ENCODE measurements at regions not wholly inside any gene's neighbourhood (a gene's known extent, or its start where the extent isn't known, plus 50 kb on each side); places are given as distances from the start of the nearest gene placed in this dataset.

- TF ChIP-seq RERE (CRISPR knock-in tag; IDR thresholded peaks at IDR 0.05; ENCODE audit: low read depth) (peak; percentile 94), KDM6A (CRISPR knock-in tag; IDR thresholded peaks at IDR 0.05; ENCODE audit: low read depth) (peak; percentile 44; the same call in 1 of the 2 replicates), SNAPC2 (CRISPR knock-in tag; IDR thresholded peaks at IDR 0.05) (0 out of 2 replicates have a peak, but pooled peaks have one; percentile 38), HOXA3 (CRISPR knock-in tag; IDR thresholded peaks at IDR 0.05) (peak; percentile 19; the same call in 1 of the 2 replicates), NCOA2 (CRISPR knock-in tag; IDR thresholded peaks at IDR 0.05) (peak; percentile 88), SAP130 (CRISPR knock-in tag; IDR thresholded peaks at IDR 0.05; ENCODE audit: low read depth) (peak; percentile 28; the same call in 1 of the 2 replicates), RXRA (CRISPR knock-in tag; IDR thresholded peaks at IDR 0.05) (peak; percentile 20; the same call in 1 of the 2 replicates), PPARG (CRISPR knock-in tag; conservative IDR thresholded peaks at IDR 0.05) (peak; percentile 47; the same call in 1 of the 2 replicates), RCOR2 (CRISPR knock-in tag; IDR thresholded peaks at IDR 0.05) (peak; percentile 69), NFKB2 (CRISPR knock-in tag; IDR thresholded peaks at IDR 0.05; ENCODE audit: borderline replicate concordance) (no peak), HDAC2 (CRISPR knock-in tag; IDR thresholded peaks at IDR 0.05) (peak; percentile 82; the same call in 1 of the 2 replicates), ZNF121 (CRISPR knock-in tag; IDR thresholded peaks at IDR 0.05) (no peak), GATAD2A (CRISPR knock-in tag; IDR thresholded peaks at IDR 0.05) (peak; percentile 79), ZNF557 (CRISPR knock-in tag; IDR thresholded peaks at IDR 0.05) (no peak), FOXA3 (CRISPR knock-in tag; IDR thresholded peaks at IDR 0.05) (peak; percentile 95), SOX6 (IDR thresholded peaks at IDR 0.05) (no peak), SOX6 (CRISPR knock-in tag; IDR thresholded peaks at IDR 0.05) (peak; percentile 94), FOXK1 (CRISPR knock-in tag; IDR thresholded peaks at IDR 0.05; ENCODE audit: borderline replicate concordance, low read depth) (peak; percentile 47; the same call in 1 of the 2 replicates)
- TF ChIP-seq, protein P1, sequence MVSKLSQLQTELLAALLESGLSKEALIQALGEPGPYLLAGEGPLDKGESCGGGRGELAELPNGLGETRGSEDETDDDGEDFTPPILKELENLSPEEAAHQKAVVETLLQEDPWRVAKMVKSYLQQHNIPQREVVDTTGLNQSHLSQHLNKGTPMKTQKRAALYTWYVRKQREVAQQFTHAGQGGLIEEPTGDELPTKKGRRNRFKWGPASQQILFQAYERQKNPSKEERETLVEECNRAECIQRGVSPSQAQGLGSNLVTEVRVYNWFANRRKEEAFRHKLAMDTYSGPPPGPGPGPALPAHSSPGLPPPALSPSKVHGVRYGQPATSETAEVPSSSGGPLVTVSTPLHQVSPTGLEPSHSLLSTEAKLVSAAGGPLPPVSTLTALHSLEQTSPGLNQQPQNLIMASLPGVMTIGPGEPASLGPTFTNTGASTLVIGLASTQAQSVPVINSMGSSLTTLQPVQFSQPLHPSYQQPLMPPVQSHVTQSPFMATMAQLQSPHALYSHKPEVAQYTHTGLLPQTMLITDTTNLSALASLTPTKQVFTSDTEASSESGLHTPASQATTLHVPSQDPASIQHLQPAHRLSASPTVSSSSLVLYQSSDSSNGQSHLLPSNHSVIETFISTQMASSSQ (IDR thresholded peaks at IDR 0.05; ENCODE audit: low read depth): no peak
- TF ChIP-seq, protein P1 (CRISPR knock-in tag; IDR thresholded peaks at IDR 0.05; ENCODE audit: borderline replicate concordance): peak; percentile 50; the same call in 1 of the 2 replicates
- TF ChIP-seq, protein P2, sequence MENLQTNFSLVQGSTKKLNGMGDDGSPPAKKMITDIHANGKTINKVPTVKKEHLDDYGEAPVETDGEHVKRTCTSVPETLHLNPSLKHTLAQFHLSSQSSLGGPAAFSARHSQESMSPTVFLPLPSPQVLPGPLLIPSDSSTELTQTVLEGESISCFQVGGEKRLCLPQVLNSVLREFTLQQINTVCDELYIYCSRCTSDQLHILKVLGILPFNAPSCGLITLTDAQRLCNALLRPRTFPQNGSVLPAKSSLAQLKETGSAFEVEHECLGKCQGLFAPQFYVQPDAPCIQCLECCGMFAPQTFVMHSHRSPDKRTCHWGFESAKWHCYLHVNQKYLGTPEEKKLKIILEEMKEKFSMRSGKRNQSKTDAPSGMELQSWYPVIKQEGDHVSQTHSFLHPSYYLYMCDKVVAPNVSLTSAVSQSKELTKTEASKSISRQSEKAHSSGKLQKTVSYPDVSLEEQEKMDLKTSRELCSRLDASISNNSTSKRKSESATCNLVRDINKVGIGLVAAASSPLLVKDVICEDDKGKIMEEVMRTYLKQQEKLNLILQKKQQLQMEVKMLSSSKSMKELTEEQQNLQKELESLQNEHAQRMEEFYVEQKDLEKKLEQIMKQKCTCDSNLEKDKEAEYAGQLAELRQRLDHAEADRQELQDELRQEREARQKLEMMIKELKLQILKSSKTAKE (CRISPR knock-in tag; IDR thresholded peaks at IDR 0.05; ENCODE audit: borderline replicate concordance): peak; percentile 34; the same call in 1 of the 2 replicates
Measured at GRCh38 chr18:47574966-47575365, 323.5 kb upstream of the SKOR2 start (continued).
